HG02759 (cell line): ENCODE measurements at regions not wholly inside any gene's neighbourhood (a gene's known extent, or its start where the extent isn't known, plus 50 kb on each side); places are given as distances from the start of the nearest gene placed in this dataset.
"Not testable (repeated sequence)": the region's sequence is repeated elsewhere in the genome, so short reads cannot be mapped to it uniquely, and the experiment has no call there.

ENCODE experiments used
- ATAC-seq: cut with Tn5 transposase; IDR thresholded peaks from one replicate; pipeline ENCODE4 v1.9.1; 2021; ENCODE audit warnings: mild to moderate bottlenecking, moderate library complexity; ENCODE audit not compliant: unreplicated experiment

GRCh38 chr21:23955135-23955843 is 1652.0 kb downstream of the MRPL39 start:
- no peak for ATAC-seq

- ATAC-seq, result no peak
Measured at GRCh38 chr21:23952269-23952668, 1655.0 kb downstream of the MRPL39 start.

DNA sequence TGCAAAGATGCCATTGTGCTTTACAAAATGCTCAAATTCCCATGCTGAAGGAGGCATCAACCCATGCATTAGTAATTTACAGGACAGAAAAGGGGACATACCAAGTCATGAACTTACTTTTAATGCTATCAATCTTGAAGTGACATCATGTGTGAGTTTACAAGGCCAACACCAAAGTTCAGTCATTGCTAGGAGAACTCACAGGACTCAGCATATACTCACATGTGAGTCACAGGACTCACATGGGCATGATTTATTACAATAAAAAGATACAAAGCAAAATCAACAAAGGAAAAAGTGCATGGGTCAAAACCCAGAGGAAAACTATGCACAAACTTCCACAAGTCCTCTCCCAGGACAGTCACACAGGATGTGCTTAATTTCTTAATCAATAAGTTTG is 1656.0 kb downstream of the MRPL39 start:
- ATAC-seq, result no peak

GRCh38 chr21:23950344-23950743 is 1656.9 kb downstream of the MRPL39 start:
- no peak for ATAC-seq

DNA sequence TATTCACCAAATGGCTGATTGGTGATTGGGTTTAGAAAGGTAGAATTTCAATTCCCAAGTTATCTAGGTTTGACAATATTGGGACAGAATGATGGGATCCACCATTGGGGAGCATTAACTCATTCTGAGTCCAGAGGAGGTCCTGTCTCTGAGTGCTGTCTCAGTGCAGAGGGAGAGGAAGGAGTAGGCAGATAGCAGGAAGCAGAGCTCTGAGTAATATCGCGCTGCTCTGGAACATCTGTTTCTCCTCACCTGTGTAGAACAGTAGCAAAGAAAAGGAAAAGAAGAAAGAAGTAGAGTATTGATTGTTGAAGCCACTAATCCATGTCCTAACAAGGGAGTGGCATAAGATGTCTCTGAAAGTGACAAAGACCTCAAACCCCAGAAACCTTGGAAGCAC is 1657.8 kb downstream of the MRPL39 start:
- no peak for ATAC-seq

GRCh38 chr21:23939369-23940065 is 1667.8 kb downstream of the MRPL39 start:
- ATAC-seq, result peak; percentile 73

DNA sequence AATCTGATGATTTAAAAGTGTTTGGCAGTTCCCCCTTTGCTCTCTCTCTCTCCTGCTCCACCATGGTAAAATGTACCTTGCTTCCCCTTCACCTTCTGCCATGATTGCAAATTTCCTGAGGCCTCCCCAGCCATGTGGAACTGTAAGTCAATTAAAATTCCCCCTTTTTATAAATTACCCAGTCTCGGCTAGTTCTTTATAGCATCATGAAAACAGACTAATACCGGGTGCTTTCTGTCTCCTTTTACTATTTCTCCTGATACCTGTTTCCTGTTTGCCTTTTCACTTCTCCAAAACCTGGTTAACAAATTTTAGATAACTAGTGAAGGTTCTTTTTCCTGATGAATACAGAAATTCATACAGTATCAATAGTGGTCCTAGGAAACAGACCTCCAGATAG is 1670.3 kb downstream of the MRPL39 start:
- no peak for ATAC-seq

DNA sequence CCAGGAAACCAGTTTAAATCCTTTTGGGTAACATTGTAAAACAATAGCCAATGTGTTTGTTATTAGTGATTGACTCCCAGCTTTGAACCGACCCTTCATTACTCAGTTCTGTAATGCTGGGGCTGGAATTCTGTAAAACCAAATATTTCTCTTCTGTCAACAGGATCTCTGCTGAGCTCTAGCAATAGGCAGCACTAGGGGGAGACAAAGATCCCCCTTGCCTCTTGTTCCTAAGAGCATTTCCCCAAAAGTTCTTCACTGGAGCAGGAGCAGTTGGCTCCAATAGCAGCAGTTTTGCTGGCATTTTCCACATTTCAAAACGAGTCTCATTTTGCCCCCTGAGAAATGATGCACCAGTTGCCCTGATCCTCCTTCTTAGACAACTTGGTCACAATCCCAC is 1671.1 kb downstream of the MRPL39 start:
- no peak for ATAC-seq

DNA sequence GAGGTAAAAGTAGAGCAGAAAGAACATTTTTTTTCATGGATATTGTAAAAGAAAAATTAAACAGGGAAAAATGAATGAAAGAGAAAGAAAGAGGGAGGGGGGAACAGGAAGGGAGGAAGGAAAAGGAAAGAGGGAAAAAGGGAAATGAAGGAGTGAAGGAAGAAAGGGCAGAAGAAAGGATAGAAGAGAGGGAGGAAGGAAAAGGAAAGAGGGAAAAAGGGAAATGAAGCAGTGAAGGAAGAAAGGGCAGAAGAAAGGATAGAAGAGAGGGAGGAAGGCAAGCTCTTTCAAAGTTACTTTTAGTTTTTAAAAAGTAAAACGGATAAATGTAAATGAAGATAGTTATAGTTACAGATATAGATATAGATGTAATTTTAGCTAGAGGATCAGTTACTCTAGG is 1676.7 kb downstream of the MRPL39 start:
- no peak for ATAC-seq

DNA sequence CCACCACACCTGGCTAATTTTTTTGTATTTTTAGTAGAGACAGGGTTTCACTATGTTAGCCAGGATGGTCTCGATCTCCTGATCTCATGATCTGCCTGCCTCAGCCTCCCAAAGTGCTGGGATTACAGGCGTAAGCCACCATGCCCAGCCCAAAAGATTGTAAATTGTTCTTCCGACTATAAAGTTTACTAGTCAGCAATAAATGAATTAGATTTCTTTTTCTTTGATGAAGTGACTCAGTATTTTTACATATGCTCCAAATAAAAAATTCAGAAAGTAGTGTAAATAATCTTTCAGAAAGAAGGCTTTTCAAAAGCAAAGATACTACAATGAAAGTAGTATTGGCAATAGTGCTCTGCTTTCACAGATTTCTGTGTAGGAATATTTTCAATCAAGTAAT is 1680.9 kb downstream of the MRPL39 start:
- ATAC-seq, result not testable (repeated sequence)

GRCh38 chr21:23921670-23922418 is 1685.4 kb downstream of the MRPL39 start:
- no peak for ATAC-seq

- ATAC-seq, result no peak
Measured at GRCh38 chr21:23900727-23901126, 1706.6 kb downstream of the MRPL39 start.

DNA sequence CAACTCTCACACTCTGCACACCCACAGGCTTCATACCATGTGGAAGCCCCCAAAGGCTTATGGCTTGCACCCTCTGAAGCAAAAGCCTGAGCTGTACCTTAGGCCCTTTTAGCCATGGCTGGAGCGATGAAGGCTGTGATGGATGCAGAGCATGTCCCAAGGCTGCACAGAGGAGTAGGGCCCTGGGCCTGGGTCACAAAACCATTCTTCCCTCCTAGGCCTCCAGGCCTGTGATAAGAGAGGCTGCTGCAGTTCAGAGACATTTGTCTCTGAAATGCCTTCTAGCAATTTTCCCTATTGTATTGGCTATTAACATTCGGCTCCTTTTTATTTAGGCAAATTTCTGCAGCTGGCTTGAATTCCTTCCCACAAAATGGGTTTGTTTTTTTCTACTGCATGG is 1707.7 kb downstream of the MRPL39 start:
- ATAC-seq, result no peak

DNA sequence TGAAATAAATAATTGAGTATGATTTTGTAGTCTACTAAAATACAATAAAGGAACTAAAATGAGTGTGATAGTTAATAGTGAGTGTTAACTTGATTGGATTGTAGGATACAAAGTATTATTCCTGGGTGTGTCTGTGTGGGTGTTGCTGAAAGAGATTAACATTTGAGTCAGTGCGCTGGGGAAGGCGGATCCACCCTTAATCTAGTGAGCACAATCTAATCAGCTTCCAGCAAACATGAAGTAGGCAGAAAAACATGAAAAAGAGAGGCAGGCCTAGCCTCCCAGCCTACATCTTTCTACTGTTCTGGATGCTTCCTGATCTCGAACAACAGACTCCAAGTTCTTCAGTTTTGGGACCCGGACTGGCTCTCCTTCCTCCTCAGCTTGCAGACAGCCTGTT is 1716.6 kb downstream of the MRPL39 start:
- ATAC-seq, result no peak

DNA sequence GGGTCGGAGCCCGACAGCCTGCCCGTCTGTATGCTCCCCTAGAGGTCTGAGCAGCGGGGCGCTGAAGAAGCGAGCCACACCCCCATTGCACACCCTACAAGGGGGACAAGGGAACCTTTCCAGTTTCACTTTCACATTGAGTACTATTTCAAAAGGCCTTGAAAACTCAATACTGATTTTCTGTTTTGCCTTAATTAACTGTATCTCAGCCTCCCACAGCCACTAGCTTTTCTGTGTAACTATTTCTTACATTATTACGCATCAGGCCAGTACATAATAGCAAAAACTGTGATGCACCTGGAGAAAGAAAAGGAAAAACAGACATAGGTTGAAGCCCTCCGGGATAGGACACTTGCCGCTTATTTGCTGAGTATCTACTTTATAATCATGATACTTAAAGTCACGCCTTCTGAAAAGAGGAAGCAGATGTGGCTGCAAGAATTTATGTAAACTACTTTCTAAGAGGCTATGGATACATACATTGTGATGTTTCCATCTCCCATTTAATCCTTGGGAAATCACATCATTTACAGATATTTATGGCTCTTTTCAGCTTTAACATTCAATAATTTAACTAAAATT is 1719.5 kb downstream of the MRPL39 start:
- ATAC-seq, result peak; percentile 83

DNA sequence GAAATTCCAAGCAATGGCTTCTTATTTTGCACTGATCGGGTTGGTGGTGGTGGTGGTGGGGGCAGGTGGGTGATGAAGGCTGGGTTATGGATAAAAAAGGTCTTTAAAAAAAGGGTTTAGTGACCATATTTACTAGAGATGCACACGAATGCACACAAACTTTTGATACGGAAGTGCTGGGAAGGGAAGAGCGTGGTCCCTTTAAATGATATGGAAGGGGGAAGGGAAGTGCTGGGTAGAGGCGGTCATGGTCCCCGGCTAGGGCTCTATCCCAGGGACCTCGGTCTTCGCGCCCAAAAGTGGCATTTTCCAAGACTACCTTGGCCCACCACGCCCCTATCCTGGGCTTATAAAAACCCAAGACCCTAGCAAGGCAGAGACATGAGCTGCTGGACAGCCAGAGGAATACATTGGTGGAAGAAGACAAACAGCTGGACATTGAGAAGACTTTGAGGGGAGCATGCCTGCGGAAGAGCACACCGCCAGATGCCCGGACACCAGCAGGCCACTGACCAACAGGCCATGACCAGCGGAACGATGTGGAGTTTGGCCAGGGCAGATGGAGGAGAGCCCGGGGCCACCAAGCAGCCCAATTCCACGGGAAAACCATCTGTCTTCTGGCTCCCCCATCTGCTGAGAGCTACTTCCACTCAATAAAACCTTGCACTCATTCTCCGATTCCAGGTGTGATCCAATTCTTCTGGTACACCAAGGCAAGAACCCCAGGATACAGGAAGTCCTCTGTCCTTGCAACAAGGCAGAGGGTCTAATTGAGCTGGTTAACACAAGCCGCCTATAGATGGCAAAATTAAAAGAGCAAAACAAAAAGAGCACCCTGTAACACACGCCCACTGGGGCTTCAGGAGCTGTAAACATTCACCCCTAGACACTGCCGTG is 1720.2 kb downstream of the MRPL39 start:
- no peak for ATAC-seq

- ATAC-seq, result no peak
Measured at GRCh38 chr21:23881783-23882182, 1725.5 kb downstream of the MRPL39 start.

- no peak for ATAC-seq
Measured at GRCh38 chr21:23876925-23877558, 1730.2 kb downstream of the MRPL39 start.

DNA sequence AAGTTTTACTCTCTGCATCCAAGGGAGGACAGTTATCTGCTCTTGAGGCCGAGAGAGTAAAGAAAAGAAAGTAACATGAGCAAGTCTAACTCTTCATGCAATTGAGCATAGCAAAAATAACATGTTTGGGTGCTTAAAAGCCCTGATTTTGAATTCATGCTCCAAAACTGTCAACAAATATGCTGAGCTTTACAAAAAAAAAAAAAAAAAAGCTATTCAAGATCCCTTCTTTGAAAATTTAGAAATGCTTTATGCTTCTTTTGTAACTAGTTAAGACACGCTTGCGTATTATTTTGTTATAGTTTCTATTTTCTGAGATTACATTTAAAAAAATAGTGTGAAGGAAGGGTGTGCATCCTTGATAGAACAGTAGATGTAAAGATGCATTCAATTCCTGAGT is 1733.0 kb downstream of the MRPL39 start:
- ATAC-seq, result no peak

DNA sequence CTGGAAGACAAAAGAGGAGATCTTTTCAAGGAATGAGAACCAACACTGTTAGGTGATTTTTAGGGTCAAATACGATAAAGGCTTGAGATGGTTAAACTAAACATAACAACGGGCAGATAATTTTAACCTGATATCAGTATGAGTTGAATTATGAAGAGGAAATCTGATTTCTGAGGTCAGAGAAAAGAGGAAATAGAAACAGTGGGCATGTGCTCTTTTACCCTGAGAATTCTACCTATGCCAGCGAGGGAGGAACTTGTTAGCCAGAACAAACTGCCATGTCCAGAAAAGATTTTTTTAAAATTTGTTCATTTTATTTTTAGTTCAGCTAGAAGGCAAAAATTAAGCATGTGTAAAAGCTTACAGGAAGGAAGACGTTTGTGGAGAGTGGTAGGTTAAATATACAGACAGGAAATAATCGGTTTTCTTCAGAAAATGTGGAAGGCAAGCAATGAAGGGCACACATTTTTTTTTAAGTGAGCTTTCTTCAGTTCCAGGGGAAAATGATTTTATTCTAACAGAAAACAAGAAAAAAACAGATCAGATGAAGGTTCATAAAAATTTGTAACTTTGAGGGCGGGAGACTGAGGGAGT is 1745.3 kb downstream of the MRPL39 start:
- no peak for ATAC-seq
